ENCODE measurements at regions not wholly inside any gene's neighbourhood (a gene's known extent, or its start where the extent isn't known, plus 50 kb on each side); places are given as distances from the start of the nearest gene placed in this dataset.

DNA sequence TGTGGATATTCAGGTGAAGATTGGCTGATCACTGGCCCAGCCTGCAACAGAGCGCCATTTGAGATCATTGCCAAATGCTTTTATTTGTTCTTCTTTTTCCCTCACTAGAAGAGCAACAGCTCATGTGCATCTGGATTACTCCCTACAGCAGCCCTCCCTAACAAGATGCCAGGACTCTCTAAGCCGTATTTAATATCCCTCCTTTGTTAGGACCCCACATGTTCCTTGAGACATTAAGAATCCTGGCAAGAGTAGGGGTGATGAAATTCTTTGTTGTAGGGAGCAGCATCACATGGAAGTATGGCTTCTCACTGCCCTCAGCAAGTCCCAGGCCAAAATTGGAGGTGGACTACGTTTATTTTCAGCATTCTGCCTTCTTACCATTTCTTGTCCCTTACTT is 167.8 kb downstream of the PAX1 start:
- Mint-ChIP-seq H3K27ac (no peak overlapping the region), H3K4me3 (no peak overlapping the region), H3K4me1 (peaks cover 8 to 10% of the 10 kb centered on the region in 2 experiments), H3K27me3 (ENCODE audit: low read depth) (peaks cover 84% of the 10 kb centered on the region), H3K9me3 (no peaks in the 10 kb centered on the region; a peak in 2 of 5 replicates), H3K36me3 (ENCODE audit: insufficient read depth in 1 of 3, low read depth in 3 of 3) (no peaks in the 10 kb centered on the region)
- Histone ChIP-seq H2BK20ac (ENCODE audit: low read depth, low read length, poor library complexity, severe bottlenecking) (no peak overlapping the region), H4K5ac (ENCODE audit: insufficient read length, low read depth, low read length) (no peak overlapping the region), H2BK12ac (ENCODE audit: insufficient read length, low read depth, low read length) (no peak overlapping the region), H2BK15ac (ENCODE audit: low read depth, low read length) (no peak overlapping the region), H3T11ph (ENCODE audit: low read length) (no peak overlapping the region), H3K27ac (ENCODE audit: insufficient read length, low read depth, low read length) (no peak overlapping the region), H2AK5ac (ENCODE audit: insufficient read length, low read length) (no peak overlapping the region), H3K4me1 (ENCODE audit: insufficient read depth, low read length) (no peaks in the 10 kb centered on the region), H3K9ac (ENCODE audit: extremely low read depth, insufficient read length, low read length) (no peak overlapping the region), H3K18ac (ENCODE audit: insufficient read length, low read depth, low read length) (no peak overlapping the region), H3K4ac (ENCODE audit: low read depth, low read length) (no peak overlapping the region), H3K79me1 (ENCODE audit: insufficient read depth, low read depth, low read length, poor library complexity, severe bottlenecking) (no peaks in the 10 kb centered on the region), H3K27me3 (ENCODE audit: insufficient read depth, low read length) (no peaks in the 10 kb centered on the region), H3K14ac (ENCODE audit: insufficient read depth, low read length) (no peak overlapping the region), H2AFZ (ENCODE audit: low read length) (no peak overlapping the region), H4K20me1 (ENCODE audit: control insufficient read depth, insufficient read depth, insufficient read length) (no peaks in the 10 kb centered on the region), H3K4me2 (ENCODE audit: insufficient read depth, insufficient read length, low read length) (no peak overlapping the region), H2BK120ac (ENCODE audit: low read depth, low read length, poor library complexity, severe bottlenecking) (no peak overlapping the region), H3K23me2 (ENCODE audit: insufficient read length, low read depth, low read length, poor library complexity, severe bottlenecking) (no peaks in the 10 kb centered on the region), H4K8ac (replicated peaks; ENCODE audit: insufficient read length, low read depth, low read length) (no peak overlapping the region), H2BK5ac (ENCODE audit: insufficient read length, low read length) (no peak overlapping the region), H3K79me2 (ENCODE audit: insufficient read depth, low read length) (no peaks in the 10 kb centered on the region), H3K56ac (ENCODE audit: insufficient read length, low read depth, low read length) (no peak overlapping the region), H4K91ac (ENCODE audit: insufficient read length, low read depth, low read length) (no peak overlapping the region), H3K23ac (ENCODE audit: insufficient read length, low read depth, low read length) (no peak overlapping the region), H3K9me3 (ENCODE audit: control insufficient read depth, low read depth, low read length) (no peaks in the 10 kb centered on the region)
- TF ChIP-seq, protein P1, sequence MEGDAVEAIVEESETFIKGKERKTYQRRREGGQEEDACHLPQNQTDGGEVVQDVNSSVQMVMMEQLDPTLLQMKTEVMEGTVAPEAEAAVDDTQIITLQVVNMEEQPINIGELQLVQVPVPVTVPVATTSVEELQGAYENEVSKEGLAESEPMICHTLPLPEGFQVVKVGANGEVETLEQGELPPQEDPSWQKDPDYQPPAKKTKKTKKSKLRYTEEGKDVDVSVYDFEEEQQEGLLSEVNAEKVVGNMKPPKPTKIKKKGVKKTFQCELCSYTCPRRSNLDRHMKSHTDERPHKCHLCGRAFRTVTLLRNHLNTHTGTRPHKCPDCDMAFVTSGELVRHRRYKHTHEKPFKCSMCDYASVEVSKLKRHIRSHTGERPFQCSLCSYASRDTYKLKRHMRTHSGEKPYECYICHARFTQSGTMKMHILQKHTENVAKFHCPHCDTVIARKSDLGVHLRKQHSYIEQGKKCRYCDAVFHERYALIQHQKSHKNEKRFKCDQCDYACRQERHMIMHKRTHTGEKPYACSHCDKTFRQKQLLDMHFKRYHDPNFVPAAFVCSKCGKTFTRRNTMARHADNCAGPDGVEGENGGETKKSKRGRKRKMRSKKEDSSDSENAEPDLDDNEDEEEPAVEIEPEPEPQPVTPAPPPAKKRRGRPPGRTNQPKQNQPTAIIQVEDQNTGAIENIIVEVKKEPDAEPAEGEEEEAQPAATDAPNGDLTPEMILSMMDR (conservative IDR thresholded peaks at IDR 0.05), result no peak
- WGBS (ENCODE audit: extremely low coverage, insufficient read length, low lambda C conversion rate), result no CpG with 5 or more reads among the region's 3 CpGs
- DNase-seq, result no peak

All from H9 (cell line).